ENCODE measurements at regions not wholly inside any gene's neighbourhood (a gene's known extent, or its start where the extent isn't known, plus 50 kb on each side); places are given as distances from the start of the nearest gene placed in this dataset.

DNA sequence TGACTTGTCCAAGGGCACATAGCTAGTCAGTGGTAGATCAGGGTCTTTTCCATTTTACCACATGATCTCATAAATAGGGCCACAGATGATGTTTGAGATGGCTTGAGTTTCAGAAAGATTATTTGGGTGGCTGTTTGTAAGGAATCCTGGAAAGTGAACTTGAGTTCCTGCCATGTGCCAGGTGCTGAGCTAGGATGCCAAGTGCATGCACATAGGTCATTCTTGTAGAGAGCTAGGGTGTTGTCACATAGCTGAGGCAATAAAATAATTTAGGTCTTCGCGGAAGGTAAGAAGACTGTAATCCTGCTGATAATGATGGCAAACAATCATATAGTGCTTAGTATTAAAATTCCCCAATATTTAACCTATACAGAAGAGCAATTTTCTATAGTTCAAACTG lies 1162.6 kb upstream of the TENM4 start:
- DNase-seq (ENCODE audit: low read depth) = no peak

DNA sequence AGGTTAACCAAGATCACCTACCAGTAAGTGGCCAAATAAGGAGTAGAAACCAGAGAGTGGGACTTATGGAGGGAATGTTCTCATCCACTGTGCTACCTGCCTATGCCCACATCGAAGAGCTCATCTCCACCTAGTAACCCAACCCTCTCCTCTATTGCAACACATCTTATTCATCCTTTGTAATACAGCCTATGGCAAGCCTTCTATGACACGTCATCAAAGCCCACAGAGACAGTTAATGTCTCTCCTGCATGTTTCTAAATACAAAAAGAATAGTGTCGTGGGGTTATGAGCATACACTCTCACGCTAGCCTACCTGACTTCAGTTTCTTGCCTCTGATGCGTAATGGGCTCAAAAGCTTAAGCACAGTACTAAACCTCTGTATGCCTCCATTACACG lies 1158.1 kb upstream of the TENM4 start:
- DNase-seq (ENCODE audit: low read depth) = no peak

DNA sequence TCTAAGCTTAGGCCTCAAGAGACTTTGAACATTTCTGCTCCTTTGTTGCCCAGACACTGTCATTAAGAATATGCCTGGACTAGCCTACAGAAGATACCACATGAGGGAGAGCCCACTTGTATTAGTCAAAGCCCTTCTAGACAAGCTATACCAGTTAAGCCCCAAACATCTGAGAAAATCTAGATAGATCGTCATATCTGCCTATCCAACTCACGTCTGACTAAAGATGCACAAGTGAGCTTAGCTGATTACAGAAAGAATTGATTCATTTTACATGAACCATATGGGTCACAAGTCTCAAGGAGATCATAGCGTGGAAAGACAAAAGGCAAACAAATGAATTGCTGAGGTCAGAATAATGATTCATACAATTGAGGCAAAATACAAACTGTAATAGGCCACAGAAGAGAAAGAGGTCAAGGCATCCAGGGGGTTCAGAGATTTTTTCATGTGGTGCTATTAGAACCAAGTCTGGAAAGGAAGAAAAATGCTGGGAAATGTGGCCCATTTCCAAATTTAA lies 1155.5 kb upstream of the TENM4 start:
- no peak for DNase-seq (ENCODE audit: low read depth)

DNA sequence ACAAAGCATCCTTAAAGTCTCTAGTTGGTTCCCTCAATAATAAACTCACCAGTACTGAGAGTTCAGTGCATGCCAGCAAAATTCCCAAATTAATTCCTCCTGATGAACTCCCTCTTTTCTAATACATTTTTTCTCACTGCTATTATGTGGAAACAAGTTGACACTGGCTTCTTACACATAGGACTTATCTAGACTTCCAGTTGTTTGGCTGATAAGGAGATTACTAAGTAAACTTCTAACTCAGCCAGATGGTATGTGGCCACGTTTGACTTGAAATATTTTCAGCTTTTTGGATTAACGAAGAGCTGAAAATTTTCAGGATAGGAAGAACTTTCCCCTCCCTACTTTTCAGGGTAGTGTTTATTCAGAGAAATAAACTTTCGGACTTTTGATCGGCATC lies 1154.2 kb upstream of the TENM4 start:
- DNase-seq (ENCODE audit: low read depth) = no peak

DNA sequence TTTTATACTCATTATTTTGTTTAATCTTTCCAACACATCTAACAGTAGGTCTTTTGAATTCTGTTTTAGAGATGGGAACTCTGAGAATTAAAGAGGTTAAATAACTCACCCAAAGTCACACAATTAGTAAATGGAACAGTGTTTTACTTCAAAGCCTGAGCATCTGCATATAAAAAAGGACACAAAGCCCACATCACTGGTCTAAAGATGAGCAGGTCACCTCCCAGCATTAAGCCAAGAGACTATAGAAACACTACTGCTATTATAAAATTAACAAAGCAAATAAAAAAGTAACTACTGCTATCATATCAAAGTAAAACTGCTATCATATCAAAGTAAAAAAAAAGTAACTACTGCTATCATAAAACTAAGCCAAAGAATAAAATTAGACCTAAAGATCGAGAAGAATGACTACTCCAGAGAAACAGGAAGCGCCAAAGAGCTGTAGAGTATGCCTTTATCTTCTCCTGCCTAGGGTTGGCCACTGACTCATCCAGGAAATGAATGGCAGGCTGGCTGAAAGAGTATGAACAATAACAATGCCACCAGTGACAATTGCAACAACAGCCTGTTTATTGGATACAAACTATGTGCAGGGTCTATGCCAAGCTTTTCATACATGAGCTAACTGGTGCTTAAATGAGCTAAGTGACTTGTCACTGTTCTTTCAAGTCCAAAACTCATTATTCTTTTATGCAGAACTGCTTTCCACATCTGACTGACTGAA lies 1153.0 kb upstream of the TENM4 start:
- no peak for DNase-seq (ENCODE audit: low read depth)

DNA sequence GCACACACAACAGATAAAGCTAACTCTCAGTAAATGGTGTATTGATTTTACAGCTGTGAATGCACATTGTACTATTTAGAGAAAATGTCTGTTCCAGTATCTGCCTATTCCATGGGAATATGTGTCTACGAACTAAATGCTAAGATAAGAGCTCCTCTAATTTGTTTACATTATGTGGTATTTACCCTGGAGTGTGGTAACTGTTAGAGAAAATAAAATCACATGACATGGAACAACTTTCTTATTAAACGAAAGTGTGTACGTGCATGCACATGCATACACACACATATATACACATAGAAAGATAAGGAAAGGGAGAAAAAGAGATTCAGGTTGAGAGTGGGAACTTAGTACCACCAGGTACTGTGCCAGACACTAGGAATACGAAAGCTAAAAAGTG lies 1151.7 kb upstream of the TENM4 start:
- no peak for DNase-seq (ENCODE audit: low read depth)

DNA sequence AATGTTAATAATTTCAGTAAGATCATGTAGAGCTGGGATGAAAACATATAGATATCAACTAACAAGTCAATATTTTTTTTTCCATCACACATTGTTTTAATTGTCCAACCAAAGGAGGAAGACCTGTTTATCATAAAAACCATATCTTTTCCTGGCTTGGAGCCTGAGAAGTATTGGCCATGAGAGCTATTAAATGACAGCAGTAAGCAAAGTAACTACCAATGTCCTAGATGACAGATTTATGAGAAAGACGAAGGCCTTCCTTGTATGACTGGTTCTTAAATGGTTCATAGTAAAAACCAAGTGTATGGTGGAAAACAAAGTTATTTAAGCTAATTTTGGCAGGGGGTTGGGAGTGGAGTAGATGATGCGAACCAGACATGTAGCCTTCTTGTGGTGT lies 1147.1 kb upstream of the TENM4 start:
- DNase-seq (ENCODE audit: low read depth) = no peak

DNA sequence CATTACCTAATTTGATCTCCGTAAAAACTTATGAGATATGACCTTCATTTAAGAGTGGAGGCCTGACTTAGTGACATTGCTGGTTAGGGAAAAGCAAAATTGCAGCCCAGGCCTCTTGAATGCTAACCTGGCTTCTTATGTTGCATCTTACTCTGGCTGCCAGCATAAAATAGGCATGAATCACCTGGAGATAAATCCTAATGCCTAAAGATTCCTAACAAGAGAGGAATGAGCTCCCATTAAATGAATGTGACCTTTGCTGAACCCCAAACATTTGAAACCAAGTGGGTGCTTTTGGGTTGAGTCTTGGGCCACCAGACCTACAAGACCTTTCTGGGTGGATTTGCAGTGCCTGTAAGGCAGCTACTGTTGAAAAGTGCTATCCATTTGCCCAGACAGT lies 1145.6 kb upstream of the TENM4 start:
- no peak for DNase-seq (ENCODE audit: low read depth)

DNA sequence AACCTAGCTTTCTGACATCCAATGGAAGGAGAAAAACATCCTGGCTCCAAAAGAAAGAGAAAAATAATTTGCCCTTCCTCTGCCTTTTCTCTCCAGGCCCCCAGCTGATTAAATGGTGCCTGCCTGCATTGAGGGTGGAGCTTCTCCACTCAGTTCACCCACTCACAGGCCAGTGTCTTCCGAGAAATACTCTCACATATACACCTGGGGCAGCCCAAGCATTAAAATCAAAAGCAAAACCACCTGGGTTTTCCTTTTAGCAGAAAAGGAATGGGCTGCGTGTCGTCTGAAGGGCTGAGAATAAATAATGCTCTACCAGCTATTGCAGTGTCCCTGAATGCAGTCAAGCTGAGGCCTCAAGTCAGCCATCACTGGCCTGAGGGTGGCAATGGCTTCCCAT lies 1143.8 kb upstream of the TENM4 start:
- DNase-seq (ENCODE audit: low read depth) = no peak

DNA sequence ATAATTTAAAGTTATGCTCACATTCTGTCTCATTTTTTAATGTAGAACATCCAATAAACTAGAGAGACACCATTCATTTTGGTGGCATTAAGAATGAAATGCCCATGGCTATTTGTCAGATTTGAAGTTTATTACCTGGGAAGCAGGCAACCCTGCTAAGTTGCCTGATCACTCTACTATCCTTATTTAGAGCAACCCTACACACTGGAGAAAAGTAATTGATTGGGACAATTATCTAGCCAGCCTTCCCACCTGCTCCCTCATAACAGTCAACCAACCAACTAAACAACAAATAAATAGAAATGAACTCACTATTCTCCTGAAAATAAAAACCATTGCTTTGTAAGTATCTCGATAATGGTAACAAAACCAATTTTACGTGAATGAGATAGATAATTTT lies 1129.0 kb upstream of the TENM4 start:
- no peak for DNase-seq (ENCODE audit: low read depth)

DNA sequence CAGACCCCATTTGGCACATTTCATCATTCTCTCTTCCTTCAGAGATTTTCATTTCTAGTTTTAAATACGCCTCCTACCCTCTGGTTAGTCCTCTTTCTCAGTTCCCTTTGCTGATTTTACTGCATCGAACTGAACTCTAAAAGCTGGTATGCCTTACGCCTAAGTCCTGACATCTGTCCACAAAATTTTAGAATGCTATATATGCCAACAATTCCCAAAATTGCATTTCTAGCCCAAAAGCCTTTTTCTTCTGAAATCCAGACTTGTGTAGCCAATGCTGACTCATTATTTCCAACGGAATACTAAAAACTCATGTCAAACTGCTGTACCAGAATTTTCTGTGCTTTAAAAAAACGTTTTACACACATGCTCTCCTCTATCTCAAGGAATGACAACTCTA lies 1124.4 kb upstream of the TENM4 start:
- no peak for DNase-seq (ENCODE audit: low read depth)

DNA sequence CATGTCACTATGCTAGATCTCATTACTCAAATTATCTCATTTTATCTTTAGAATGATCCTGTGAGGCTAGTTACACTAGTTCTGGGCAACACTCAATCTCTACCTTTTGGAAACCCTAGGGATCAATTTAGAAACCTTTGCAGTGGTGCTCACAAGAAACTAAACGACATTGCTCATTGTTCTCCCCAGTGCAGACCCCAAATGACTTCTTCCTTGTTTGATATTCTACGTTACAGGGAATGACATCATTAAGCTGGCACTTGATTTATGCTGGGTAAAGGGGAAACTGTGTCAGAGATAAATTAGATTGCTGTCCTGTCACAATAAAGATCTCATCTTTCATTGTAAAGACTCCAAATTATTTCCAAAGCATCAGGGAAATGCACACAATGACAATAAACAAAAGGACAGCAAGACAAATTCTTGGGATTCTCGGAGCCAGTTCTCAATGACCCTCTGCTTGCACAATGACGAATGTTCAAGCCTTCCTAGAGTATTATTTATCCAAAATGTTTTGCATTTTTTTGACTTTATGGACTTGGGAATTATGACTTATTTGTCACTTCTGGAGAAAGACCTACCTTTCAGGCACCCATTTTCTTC lies 1121.8 kb upstream of the TENM4 start:
- no peak for DNase-seq (ENCODE audit: low read depth)

DNA sequence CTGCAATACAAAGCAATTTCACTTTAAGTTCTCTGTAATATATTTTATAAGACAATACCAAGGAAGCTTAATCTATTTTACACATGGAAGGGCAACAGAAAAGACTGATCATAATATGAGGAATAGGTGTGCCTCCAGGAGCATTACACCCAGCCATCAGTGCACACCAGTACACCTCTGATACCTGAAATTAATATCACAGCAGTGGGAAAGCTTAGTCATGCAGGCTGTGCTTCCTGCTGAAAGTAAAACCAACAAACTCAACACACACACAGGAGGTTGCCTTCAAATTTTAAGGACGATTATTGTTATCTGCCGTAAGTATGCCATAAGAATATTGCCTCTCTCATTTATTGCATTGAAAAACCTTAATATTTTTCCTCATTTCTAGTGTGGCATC lies 1119.1 kb upstream of the TENM4 start:
- no peak for DNase-seq (ENCODE audit: low read depth)

DNA sequence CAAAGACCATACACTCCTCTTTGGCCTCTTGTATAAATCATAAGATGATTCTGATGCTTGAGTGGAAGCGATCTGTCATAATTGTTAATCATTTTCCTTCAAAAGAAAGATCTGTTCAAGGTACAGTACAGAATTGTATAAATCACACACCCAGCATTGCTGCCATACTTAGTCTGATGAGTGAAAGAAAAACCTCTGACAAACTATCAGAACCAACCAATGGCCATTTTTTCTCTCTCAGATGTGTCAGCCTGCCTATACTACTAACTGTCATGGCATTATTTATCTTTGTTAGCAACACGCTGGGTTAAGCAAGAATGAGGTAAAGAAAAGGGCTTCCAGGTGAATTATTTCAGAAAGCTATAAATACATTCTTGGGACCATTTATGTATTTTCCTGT lies 1112.7 kb upstream of the TENM4 start:
- no peak for DNase-seq (ENCODE audit: low read depth)

DNA sequence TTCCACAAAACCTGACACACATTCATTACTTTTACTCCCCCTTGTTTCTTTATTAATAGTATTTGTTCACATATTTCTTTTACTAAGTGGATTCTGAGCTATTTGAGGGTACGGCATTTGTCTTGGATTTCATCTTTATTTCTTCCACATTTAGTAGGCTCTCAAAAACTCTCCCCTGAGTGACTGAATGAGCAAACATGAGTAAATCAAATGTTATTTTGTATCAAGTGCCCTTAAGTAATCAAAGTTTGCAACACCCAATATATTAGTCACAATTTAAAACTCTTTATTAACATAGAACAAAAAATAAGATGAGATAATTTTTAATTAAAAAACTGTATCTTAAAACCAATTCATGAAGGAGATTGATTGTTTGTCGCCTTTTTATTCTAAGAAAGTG lies 1101.9 kb upstream of the TENM4 start:
- no peak for DNase-seq (ENCODE audit: low read depth)

DNA sequence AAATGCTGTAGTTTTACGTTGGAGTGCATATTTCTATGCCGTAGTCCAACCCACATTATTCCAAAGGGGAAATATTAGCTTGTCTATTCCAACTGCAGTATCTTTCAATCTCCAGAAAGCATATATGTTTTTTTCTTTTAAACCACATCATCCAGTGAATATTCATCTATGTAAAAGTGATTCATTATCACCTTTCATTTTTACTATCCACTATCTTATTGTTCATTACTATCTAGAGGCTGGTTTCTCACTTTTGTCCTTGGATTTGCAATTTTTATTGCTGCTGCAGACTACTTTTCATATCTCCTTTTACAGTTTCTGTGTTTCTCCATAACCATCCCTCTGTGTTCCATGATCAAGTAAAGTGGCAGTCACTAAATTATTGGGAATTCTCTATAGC lies 1097.2 kb upstream of the TENM4 start:
- DNase-seq (ENCODE audit: low read depth) = no peak

DNA sequence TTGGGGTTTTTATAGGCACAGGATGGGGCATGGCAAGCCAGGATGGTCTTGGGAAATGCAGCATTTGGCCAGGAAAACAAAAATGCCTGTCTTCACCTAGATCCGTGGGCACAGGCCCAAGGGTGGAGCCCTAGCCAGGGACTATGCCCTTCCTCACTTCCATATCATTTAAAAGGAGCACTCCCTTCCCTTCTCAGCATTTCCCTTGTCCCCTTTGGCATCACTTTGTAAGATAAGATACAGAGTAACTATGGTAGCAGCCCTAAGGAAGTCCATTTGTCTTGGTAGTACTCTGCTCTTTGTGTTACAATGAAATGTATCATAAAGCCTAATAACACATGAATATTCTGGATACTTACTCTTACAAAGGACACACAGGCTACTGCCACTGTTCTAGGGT lies 1092.6 kb upstream of the TENM4 start:
- no peak for DNase-seq (ENCODE audit: low read depth)

DNA sequence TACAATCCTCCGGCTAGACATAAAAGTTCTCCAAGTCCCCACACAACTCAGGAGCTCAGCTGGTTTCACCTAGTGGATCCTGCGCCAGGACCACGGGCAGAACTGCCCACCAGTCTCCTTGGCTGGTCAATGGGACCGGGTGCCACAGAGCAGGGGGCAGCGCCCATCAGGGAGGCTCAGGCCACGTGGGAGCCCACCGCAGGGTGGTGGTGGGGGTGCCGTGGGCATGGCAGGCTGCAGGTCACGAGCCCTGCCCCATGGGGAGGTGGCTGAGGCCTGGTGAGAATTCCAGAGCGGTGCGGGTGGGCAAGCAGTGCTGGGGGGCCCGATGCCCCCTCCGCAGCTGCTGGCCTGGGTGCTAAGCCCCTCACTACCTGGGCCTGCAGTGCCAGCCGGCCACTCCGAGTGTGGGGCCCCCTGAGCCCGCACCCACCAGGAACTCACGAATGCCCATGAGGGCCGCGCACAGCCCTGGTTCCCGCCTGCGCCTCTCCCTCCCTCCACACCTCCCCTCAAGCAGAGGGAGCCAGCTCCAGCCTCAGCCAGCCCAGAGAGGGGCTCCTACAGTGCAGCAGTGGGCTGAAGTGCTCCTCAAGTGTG lies 1091.9 kb upstream of the TENM4 start:
- DNase-seq (ENCODE audit: low read depth) = no peak

DNA sequence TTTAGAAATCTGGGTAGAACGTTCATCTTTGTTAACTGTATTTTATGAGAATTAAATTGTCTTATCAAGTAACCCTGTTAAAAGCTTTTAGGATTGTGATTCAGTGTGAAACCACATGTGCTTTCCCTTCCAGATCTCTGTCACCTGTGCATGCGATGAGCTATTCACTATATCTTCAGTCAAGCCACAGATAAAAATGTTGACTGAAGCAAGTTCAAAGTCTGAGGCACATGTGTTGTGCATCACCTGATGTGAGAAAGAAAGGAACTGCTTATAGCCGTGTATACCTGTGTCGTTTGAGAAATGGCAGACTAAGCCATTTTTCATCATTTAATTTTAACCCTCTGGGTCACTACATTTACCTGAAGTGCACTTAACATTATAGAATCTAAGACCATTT lies 1088.9 kb upstream of the TENM4 start:
- no peak for DNase-seq (ENCODE audit: low read depth)

DNA sequence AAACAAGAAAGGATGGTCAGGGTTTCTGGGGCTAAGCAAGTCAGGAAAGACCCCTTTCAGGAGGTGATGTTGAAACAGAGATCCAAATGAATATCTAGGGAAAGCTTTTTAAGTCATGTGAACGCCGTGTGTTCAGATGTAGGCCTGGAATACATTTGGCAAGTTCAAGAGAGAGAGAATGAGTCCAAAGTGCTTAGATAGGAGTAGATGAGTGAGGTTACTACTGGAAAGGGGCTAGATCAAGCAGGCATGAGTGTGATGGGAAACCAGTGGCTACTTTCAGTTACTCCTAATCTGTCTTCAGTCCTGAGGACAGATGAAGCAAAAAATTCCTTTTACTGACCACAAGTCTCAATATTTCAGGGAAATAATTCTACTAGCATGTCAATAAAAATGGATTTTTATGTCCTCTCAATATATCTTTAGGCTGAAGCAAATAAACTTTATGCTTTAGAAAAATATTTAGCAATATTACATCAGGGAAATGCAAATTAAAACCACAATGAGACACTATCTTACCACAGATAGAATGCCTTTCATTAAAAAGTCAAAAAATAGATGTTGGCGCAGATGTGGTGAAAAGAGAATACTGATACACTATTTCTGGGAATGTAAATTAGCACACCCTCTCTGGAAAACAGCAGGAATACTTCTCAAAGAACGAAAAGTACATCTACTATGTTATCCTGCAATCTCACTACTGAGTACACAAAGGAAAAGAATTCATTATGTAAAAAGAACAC lies 1085.0 kb upstream of the TENM4 start:
- DNase-seq (ENCODE audit: low read depth) = no peak

DNA sequence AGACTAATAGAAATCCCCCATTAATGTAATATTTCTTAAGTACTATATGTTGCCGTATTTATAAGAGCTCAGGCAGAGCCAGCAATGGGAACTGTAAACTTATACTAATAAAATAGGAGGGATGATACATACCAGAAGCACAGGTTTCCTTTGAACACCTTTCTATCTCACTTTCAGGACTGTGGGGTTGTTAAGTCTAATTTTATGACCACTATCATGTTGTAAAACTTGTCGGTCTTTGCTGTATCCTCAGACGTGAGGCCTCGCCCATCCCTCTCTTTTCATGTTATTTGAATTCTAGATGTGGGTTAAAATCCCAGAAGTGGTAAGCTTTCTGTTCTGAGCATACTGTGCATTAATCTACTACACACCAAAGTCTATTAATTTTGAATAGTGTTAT lies 1083.5 kb upstream of the TENM4 start:
- no peak for DNase-seq (ENCODE audit: low read depth)

DNA sequence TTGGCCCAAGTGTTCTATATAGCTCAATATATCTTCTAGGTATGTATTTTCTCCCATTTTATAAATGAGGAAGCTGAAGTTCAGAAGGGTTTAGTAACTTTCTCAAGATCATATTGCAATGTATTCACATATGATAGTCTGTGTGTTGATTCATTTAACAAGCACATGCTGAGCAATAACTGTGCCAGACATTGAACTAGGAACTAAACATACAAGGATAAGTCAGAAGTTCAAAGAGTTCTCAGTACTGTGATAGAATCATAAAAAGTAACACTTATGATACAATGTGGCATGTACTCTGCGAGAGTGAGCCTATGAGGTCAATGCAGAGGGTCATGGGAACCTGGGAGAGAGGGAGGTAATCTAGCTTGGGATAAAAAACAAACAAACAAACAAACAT lies 1082.2 kb upstream of the TENM4 start:
- no peak for DNase-seq (ENCODE audit: low read depth)

DNA sequence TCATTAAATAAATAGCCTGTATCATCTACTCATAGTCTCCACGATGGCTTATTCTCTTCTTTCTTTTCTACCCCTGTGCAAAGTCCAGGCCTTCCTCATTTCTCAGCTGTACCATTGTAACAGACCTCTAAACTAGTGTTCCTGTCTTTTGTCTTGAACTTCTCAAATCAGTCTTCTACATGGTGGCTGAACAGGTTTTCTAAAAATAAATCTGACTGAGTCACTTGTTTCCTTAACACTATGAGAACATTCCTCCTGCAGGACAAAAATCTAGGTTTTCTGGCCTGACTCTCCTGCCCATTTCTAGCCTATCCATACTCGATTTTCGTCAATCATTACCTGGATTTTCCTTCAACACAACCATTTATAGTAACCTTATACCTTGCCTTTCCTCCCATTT lies 1080.8 kb upstream of the TENM4 start:
- no peak for DNase-seq (ENCODE audit: low read depth)
